Keratinocyte (primary cell): ENCODE measurements at regions not wholly inside any gene's neighbourhood (a gene's known extent, or its start where the extent isn't known, plus 50 kb on each side); places are given as distances from the start of the nearest gene placed in this dataset.

Experiments used
- DNase-seq: peaks from one replicate; pipeline ENCODE4 v3.0.0-alpha.2; 2011; ENCODE audit warnings: low read depth, missing footprints, low spot score
- FAIRE-seq: peaks from 2 replicates; lab custom pipeline; 2011; peaks lifted over from hg19 to GRCh38; lab: Jason Lieb, UNC
- H2AFZ ChIP-seq: 2 replicates; pipeline ENCODE4 v1.6.0; 2012; ENCODE audit warnings: low read length, control low read depth, inconsistent platforms; ENCODE audit not compliant: control insufficient read depth
- H3K27ac ChIP-seq: 2 replicates; pipeline ENCODE4 v1.5.1; 2011; ENCODE audit warnings: low read length; ENCODE audit not compliant: control insufficient read depth, insufficient read depth
- H3K27me3 ChIP-seq: 3 replicates; pipeline ENCODE4 v1.6.0; 2011; ENCODE audit warnings: low read length; ENCODE audit not compliant: control insufficient read depth, insufficient read depth; ENCODE audit errors: extremely low read depth
- H3K36me3 ChIP-seq, 2 experiments: 2 replicates in 1 of 2; 3 replicates in 1 of 2; pipeline ENCODE4 v1.5.1; 2011; ENCODE audit warnings: low read length in 2 of 2, mild to moderate bottlenecking in 1 of 2; ENCODE audit not compliant: control insufficient read depth in 2 of 2, insufficient read depth in 2 of 2; ENCODE audit errors: extremely low read depth in 1 of 2
- H3K4me1 ChIP-seq: 3 replicates; pipeline ENCODE4 v1.5.1; 2011; ENCODE audit warnings: low read length; ENCODE audit not compliant: control insufficient read depth, insufficient read depth; ENCODE audit errors: extremely low read depth
- H3K4me2 ChIP-seq: 3 replicates; pipeline ENCODE4 v1.6.0; 2011; ENCODE audit warnings: low read depth, low read length; ENCODE audit not compliant: control insufficient read depth, insufficient read depth; ENCODE audit errors: extremely low read depth
- H3K4me3 ChIP-seq, 3 experiments: fragments of 200-600 bp in 1 of 3; sonication (generic) in 1 of 3; 2 replicates in 2 of 3; 3 replicates in 1 of 3; pipeline ENCODE4 v1.5.1; 2011 to 2016; ENCODE audit warnings: low read length in 3 of 3, mild to moderate bottlenecking in 3 of 3, control low read depth in 2 of 3, inconsistent platforms in 1 of 3, low read depth in 1 of 3, mixed read lengths in 1 of 3, mixed run types in 1 of 3, moderate library complexity in 1 of 3; ENCODE audit not compliant: control insufficient read depth in 2 of 3, insufficient read depth in 2 of 3; ENCODE audit errors: extremely low read depth in 1 of 3
- H3K79me2 ChIP-seq: 2 replicates; pipeline ENCODE4 v1.6.0; 2012; ENCODE audit warnings: low read length; ENCODE audit not compliant: control insufficient read depth, insufficient read depth
- H3K9ac ChIP-seq: 3 replicates; pipeline ENCODE4 v1.6.0; 2011; ENCODE audit warnings: low read length; ENCODE audit not compliant: control insufficient read depth, insufficient read depth; ENCODE audit errors: extremely low read depth
- H3K9me1 ChIP-seq: 3 replicates; pipeline ENCODE4 v1.6.0; 2011; ENCODE audit warnings: low read length; ENCODE audit not compliant: control insufficient read depth, insufficient read depth; ENCODE audit errors: extremely low read depth
- H3K9me3 ChIP-seq: 2 replicates; pipeline ENCODE4 v1.5.1; 2012; ENCODE audit warnings: low read depth, low read length; ENCODE audit not compliant: control insufficient read depth
- H4K20me1 ChIP-seq: 3 replicates; pipeline ENCODE4 v1.6.0; 2011; ENCODE audit warnings: low read length; ENCODE audit not compliant: control insufficient read depth, insufficient read depth; ENCODE audit errors: extremely low read depth
- EZH2 ChIP-seq: IDR thresholded peaks from one replicate; pipeline ENCODE4 v1.6.1; 2012; ENCODE audit warnings: inconsistent platforms, mild to moderate bottlenecking, low read length, moderate library complexity
- dilution Hi-C: fragments of 300-500 bp; cut with MboI; formaldehyde crosslinking; loops from one replicate; pipeline ENCODE4 v1.7.0; 2020; ENCODE audit warnings: low sequenced_read_pairs; ENCODE audit not compliant: extremely low pct_ligation_motif_present
- TF ChIP-seq, protein P1 (sequence below), 3 experiments: IDR thresholded peaks in 1 of 3; conservative IDR thresholded peaks in 1 of 3; optimal IDR thresholded peaks in 1 of 3; 2 replicates in 2 of 3; 3 replicates in 1 of 3; pipeline versions ENCODE3 to v1.5.1; 2011; ENCODE audit warnings: low read length in 3 of 3, mild to moderate bottlenecking in 3 of 3, moderate library complexity in 2 of 3, control low read depth in 1 of 3, inconsistent platforms in 1 of 3; ENCODE audit not compliant: insufficient read depth in 2 of 3; ENCODE audit errors: extremely low read depth in 1 of 3

- no peaks in the 10 kb centered on the region for H3K9me3 ChIP-seq
- dilution Hi-C loops = no loop called here
Observed at GRCh38 chr13:34507630-34508029, 434.4 kb upstream of the NBEA start.

GRCh38 chr13:34512817-34513216, 429.3 kb upstream of the NBEA start:
- no peak overlapping the region for H3K4me2 ChIP-seq
- FAIRE-seq (no peak), DNase-seq (no peak)
- H3K27me3 ChIP-seq = no peaks in the 10 kb centered on the region
- H3K4me1 ChIP-seq = no peaks in the 10 kb centered on the region
- no peak overlapping the region for H3K9ac ChIP-seq
- no peaks in the 10 kb centered on the region for H4K20me1 ChIP-seq
- no peak overlapping the region for H3K4me3 ChIP-seq
- no peaks in the 10 kb centered on the region for H3K9me3 ChIP-seq
- H3K79me2 ChIP-seq = no peaks in the 10 kb centered on the region
- no peak overlapping the region for H3K27ac ChIP-seq
- no peaks in the 10 kb centered on the region for H3K36me3 ChIP-seq
- dilution Hi-C loops = no loop called here
- no peaks in the 10 kb centered on the region for H3K9me1 ChIP-seq
- TF ChIP-seq, protein P1, sequence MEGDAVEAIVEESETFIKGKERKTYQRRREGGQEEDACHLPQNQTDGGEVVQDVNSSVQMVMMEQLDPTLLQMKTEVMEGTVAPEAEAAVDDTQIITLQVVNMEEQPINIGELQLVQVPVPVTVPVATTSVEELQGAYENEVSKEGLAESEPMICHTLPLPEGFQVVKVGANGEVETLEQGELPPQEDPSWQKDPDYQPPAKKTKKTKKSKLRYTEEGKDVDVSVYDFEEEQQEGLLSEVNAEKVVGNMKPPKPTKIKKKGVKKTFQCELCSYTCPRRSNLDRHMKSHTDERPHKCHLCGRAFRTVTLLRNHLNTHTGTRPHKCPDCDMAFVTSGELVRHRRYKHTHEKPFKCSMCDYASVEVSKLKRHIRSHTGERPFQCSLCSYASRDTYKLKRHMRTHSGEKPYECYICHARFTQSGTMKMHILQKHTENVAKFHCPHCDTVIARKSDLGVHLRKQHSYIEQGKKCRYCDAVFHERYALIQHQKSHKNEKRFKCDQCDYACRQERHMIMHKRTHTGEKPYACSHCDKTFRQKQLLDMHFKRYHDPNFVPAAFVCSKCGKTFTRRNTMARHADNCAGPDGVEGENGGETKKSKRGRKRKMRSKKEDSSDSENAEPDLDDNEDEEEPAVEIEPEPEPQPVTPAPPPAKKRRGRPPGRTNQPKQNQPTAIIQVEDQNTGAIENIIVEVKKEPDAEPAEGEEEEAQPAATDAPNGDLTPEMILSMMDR (optimal IDR thresholded peaks at IDR 0.05 in 1 of 3, IDR thresholded peaks at IDR 0.05 in 1 of 3, conservative IDR thresholded peaks at IDR 0.05 in 1 of 3; ENCODE audit: extremely low read depth in 1 of 3, insufficient read depth in 2 of 3, low read length in 3 of 3) = no peak
- no peak for TF ChIP-seq EZH2
- H2AFZ ChIP-seq = no peak overlapping the region

More at GRCh38 chr13:34507630-34508029, 434.4 kb upstream of the NBEA start:
- H3K4me1 ChIP-seq = no peaks in the 10 kb centered on the region
- TF ChIP-seq EZH2 = no peak
- TF ChIP-seq, protein P1 (optimal IDR thresholded peaks at IDR 0.05 in 1 of 3, IDR thresholded peaks at IDR 0.05 in 1 of 3, conservative IDR thresholded peaks at IDR 0.05 in 1 of 3; ENCODE audit: extremely low read depth in 1 of 3, insufficient read depth in 2 of 3, low read length in 3 of 3) = no peak
- no peaks in the 10 kb centered on the region for H3K27me3 ChIP-seq
- H3K9me1 ChIP-seq = no peaks in the 10 kb centered on the region
- H2AFZ ChIP-seq = no peak overlapping the region
- H3K79me2 ChIP-seq = no peaks in the 10 kb centered on the region
- no peak overlapping the region for H3K4me2 ChIP-seq
- FAIRE-seq (no peak), DNase-seq (no peak)
- no peaks in the 10 kb centered on the region for H3K36me3 ChIP-seq
- H3K4me3 ChIP-seq = no peak overlapping the region
- H3K27ac ChIP-seq = no peak overlapping the region
- H4K20me1 ChIP-seq = no peaks in the 10 kb centered on the region
- H3K9ac ChIP-seq = no peak overlapping the region
